8988T (cell line): ENCODE measurements at regions not wholly inside any gene's neighbourhood (a gene's known extent, or its start where the extent isn't known, plus 50 kb on each side); places are given as distances from the start of the nearest gene placed in this dataset.

ENCODE experiments used
- DNase-seq: peaks from one replicate; pipeline ENCODE4 v3.0.0; 2011

DNA sequence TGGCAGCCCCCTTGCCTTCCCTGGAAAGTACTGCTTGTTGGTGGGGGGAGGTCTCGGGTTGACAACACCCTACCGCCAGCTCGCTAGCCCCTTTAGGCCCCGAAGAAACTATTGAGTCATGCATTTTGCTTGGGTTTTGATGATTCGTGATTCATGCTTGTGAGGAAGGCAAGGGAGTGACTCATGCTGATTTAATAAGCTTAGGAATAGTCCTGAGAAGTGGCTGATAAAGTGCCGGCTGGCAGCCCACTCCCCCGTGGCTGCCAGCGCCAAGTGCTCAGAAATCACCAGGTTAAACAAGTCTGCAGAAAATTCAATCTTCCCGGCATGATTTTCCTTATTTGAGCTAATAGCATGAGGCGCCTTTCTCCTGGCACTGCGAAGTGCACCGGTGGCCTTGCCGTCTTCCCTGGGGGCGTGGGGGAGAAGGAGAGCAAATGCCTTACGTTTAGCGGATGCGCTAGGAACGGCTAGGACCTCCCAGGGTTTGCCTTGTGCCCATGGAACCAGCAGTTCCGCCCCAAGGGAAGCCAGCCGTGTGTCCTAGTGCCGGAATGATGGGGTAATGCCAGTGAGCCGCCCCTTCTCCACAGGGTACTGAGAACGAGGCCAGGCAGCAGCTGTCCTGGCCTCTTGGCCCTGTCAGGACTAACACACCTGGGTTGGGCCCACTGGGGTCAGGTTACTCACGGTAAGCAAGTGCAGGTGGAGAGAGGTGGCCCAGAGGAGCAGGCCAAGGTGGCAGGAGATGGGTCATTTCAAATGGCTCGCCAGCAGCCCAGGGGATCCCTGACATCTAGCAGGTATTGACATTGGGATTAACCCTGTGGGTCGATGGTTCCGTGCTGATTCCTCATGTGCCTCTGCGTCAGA lies 151.9 kb downstream of the MACROH2A1 start:
- DNase-seq: peak; percentile 54

DNA sequence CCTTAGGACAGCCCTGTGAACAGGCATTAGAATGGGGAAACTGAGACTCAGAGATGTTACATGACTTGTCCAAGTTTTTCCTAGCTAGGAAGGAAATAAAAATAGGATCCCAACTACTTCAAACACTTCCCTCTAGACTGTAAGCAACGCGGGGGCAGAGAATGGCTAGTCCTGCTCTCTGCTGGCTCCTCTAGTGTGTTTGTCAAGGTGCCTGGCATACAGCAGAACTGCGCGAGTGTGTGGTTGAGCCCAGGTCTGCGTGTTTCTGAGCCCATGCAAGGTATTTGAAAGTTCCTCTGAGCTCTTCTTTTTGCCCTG lies 152.5 kb downstream of the MACROH2A1 start:
- no peak for DNase-seq

DNA sequence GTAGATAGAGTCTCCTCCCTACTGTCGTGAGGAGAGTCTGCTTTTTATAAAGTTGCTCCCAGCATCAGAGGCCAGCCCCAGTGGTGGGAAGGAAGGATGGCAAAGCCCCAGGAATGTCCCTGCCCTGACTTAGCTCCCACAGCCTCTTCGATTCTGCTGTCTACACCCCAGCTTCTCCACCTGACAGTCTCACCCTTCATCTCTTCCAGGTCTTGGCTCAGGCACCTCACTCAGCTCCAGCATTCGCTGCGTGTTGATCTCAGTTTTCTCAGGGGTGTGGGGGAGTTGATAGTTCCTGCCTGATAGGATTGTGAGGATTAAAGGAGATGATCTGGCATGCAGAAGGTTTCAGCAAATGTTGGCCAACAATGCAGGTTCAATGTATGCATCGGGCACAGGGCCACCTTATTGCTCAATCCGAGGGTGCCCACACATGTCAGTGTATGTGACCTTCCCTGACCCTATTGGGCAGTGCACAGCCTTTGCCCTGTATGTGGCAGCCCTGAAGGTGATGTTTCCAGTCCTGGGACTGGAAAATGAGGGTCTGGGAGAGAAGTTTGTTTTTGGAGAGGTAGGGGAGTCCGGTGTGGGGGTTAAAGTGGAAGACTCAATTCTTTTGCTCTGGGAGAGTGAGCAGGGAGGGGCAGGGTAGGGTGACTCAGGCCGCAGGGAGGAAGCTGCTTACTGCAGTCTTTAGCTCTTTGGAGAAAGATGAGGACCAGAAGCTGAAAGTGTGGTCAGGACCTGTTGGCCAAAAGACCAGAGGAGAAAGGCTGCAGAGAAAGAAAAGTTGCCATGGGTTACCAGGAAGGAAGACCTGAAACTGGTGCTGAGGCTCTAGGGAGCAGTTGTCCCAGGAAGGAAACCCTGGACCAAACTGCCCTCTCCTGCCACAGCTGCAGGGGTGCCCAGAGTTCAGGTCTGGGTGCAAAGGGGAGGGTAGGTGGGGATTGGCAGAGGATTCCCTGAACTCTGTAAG lies 153.2 kb downstream of the MACROH2A1 start:
- DNase-seq: no peak

DNA sequence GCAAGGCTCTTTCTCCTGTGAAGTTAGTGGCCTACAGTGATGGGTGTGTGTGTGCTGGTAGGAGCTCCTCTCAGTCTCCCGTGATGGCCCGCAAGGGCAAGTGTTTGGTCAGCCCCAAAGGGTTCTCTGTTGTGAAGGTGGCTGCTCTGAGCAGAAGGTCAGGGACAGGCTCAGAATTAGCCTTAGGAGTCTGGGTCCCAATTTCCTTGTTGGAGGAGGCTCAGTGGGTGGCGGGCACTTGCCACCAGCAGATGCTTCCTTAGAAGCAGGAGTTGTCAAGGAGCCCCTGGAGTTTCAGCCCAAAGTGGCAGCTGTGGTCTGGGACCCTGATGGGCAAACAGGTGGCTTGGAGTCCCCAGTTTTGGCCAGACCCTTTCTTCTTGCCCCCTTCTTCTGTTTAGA lies 154.4 kb downstream of the MACROH2A1 start:
- DNase-seq: no peak

DNA sequence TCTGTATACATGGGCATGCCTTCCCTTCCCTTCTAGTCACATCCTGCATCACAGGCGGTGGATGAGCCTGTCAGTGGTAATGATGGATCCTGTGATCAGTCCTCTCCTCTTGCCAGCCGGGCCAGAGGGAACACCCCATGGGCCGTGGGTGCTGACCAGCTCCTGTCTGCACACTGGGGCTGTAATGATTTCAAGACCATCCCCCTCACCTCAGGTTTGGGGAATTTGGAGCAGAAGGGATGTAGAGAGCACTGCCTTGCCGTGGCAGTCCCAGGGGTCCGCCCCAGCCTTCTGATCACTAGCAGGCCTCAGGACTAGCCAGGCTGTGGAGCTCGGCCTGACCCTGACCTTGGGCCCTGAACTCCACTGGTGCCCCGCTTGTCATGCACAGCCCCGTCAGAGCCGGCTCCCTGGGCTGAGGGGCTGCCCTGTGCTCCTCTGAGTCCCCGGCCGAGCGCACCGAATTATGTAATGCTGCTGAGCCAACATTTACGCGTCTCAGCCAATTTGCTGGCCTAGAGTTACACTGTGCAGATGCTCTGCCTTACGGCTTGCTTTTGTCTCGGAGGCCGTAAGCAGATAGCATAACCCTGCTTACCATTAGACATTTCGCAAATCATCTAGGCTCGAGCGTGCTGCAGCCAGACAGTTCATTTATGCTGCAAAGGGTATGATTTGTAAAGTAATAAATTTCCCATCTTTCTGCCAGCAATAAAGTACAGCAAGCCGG lies 155.3 kb downstream of the MACROH2A1 start:
- no peak for DNase-seq

DNA sequence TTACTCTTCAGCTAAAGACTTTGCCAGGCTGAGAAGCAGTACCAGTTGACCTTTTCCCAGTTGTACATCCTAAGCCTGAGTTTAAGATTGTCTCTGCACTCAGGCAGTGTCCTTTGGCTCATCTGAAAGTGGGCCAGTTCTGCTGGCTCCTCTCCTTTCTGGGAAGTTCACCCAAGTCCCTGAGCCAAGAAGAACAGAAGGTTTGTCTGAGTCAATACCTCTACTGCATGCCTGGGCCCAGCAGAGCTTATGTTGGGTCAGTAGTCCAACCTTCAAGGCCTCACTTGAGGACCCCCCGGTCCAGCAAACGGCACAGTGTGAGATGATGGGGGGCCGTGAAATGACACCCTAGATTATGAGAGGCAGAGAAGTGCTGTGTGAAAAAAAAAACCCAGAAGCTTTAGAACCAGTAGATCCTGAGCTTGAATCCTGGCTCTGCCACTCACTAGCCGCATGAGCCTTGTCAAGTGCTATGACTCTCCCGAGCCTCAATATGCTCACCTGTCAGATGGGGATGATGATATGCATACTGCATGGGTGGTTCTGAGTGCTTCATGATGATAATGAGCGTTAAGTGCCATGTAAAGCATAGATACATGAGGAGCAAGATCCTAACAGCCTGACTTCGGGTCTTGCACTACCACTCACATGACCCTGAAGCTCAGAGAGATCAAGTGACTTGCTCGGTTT lies 156.0 kb downstream of the MACROH2A1 start:
- no peak for DNase-seq

DNA sequence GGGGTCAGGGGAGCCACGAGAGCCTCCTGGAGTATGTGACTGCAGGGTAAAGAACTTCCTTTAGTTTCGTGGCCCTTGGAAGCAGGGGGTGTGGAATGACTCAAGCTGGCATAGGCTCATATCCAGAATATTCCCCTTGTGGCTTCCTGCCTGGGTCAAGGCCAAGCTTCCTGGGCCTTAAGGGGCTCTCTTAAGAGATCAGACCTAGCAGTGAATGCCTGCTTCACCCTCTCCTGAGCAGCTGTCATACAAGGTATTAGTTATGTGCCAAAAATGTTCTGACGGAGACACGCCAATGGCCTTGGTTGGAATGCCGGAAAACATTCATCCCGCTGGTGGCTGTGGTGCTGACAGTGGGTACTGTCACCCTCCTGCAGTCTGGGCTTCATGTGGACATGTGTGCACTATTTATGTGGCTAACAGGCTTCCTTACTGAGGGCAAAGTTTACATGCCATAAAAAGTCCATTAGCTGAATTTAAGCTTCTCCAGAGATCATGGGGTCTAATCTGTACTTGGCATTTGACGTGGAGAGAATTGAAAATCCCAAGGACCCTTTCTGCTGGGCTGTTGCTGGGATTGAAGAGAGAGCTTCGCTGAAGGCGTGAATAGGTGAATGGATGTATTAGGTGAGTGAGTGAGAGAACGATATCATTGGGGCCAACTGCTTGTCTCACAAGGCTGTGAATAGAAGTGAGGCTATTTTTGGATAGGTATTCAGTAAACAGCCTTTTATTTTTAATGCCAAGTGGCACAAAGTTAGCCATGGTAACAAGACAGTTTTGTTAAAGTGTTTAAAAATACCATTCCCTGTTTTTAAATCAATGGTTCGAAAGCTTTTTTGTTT lies 156.8 kb downstream of the MACROH2A1 start:
- peak; percentile 80 for DNase-seq

DNA sequence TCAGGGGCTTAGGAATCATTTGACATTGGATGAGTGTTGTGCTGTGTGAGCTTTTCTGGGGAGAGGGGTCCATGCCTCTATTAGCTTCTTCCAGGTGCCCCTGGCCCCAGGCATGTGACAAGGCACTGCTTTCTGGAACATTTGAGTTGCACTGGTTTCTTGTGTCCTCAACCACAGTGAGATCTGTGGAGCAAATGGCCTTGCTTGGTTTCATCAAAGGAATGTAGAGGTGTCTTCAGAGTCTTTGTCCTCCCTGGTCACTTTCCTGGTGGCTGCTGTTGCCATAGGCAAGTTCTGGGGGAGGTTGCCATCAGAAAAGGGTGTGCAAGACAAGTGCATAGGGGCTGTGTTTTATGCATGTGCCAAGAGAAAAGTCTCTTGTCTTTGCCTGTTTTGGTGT lies 157.5 kb downstream of the MACROH2A1 start:
- DNase-seq: no peak

DNA sequence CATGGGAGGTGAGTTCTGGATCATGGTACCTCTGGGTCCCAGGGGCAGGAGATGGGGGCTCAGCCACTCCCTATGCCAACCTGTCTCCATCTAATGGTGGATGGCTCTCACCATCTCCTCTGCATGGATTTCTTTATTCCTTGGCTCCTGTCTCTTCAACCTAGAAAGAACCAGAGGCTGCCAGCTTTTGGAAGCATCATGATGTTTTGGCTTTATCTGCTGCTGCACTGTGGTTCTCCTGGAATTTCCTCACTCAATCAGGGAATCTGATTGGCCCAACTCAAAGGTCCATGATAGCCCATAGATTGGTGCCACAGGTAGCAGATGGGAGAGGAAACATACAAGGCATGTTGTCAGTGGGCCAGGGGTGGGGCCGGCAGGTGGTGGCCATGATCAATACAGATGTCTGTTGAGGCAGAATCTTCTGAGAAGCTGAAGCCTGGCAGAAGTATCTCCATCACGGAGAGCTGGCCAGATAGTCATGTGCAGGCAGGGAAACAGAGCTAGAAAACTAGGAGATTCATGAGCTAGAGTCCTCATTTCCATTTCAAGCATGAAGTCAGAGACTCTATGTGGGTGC lies 158.2 kb downstream of the MACROH2A1 start:
- no peak for DNase-seq

DNA sequence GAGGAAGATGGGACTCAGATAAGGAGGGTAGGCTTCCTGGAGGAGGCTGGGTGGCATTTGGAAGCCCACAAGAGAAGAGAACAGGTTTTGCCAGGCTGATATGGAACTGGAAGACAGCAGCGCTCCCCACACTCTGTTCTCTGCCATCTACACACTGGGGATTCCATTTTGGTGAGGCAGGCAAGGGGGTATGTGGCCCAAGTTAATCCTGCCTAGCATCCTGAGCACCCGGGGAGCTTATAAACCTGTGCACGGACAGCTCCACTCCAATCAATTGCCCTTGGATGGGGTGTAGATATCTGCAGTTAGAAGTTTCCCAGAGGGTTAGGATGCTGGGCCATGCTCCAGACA lies 158.8 kb downstream of the MACROH2A1 start:
- no peak for DNase-seq

DNA sequence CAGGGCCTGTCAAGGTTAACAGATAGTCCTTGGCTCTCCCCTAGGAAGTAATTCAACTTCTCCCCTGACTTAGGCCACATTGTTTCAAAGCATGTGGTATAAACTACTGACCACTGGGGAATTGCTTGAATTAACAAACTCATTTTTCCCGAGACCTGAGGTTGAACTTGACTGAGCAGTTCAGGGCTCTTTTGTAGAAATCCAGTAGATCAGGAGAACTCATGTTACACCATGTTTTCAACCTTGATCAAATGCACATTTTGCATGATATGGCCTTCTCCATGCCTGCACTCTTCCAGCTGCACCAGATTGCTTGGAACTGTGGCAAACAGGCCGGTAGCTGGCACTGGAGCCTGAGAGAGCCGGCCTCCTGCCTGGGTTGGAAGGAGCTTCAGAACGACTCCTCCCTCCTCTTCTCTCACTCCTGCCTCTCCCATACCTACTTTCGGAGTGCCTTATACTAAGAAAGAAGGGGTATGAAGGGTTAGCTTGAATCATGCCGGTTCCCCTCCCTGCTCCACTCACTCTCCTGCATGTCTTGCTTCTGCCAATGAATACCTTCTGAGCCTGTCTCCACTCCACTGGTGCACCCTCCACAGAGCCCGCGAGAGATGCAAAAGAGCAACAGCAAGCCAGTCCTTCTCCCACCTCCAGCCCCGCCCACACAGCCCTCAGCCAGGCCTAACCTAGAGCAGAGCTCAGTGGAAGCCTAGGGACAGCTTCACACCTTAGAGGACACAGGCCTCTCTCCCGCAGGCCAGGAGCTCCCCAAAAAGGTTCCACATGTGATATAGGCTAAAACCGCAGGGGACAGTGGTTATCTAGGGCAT lies 159.4 kb downstream of the MACROH2A1 start:
- no peak for DNase-seq

DNA sequence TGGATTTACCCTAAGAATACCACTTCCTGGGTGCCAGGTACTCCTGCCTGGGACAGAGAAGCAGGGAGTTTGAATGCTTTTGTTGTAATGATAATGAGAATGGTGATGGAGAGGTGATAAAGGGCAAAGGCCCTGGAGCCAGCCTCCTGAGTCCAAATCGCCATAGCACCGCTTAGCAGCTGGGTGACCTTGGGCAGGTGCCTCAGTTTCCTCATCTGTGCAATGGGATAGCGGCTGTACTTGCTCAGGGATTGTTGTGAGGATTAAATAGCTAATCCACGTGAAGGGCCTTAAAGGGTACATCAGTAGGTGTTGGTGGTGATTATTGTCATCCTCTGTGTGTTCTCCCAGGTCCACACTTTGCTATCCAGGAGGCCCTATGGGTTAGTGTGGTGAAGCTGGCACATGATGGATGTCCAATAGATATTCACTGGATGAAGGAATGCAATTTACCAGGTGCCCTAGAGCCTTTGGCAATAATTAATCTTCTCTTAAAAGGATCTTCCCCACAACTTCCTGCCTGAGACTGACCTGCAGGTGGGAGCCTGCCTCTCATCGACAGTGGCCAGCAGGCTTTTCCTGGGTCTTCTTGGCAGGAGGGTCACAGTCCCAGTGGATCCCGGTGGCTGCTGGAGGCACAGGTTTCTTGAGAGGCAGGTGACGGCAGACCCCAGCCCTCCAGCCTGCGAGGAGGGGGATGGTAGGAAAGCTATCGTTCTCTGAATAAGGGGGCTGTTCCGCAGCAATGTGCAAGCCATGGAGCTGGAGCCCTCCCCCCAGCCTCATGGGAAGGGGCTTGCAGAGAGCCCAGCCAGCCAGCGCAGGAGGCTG lies 160.2 kb downstream of the MACROH2A1 start:
- DNase-seq: no peak

DNA sequence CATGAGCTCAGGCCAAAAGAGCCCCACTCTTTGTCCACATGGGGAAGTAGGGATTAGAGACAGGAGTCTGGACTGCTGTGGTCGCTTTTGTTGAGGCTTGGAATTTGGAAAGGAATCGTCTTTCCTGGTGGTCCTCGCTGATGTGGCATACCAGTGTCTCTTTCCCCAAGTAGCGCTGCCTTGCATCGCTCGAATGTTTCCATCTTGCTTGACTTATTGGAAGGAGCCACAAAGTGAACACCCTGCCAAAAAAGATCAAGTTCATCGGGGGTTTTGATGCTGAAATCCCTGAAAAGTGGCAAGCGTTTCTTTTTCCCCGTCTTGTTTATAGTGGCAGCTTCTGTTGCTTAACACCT lies 161.3 kb downstream of the MACROH2A1 start:
- DNase-seq: no peak

DNA sequence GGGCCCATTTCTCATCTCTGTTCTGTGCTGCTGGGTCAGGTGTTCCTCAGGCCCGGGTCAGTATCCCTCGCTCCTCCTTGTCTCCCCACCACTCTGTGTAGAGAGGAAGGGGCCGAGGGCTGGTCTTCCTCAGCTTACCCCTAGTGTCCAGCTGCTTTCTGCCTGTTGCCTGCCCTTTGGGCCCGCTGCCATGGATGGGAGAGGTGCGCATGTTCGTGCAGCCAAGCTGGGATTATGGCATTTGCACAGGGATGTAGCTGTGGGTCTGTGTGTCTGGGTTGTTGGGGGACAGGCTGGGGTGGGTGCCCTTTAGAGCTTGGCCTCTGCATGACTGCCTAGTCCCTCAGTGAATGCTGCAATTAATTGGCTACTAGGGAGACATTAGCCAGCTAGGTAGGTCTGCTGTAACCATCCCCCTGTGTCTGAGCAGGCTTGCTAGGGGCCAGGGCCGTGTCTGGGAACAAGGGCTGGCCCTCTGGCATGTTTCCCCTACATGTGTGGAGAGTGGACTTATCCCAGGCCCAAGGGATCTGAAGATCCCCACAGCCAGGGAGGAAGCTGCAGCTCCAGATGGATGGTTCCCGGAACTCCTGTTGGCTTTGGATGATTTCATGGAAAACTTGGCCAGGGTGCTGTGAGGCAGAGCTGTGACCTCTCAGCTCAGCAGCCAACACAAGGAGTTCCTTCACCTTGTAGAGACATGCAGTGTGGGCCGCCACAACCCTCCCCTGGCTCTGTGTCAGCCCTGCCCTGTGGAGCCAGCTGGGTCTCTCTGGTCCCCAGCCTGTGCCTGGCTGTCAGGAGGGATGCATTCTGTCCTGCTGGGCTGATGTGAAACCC lies 161.9 kb downstream of the MACROH2A1 start:
- peak; percentile 13 for DNase-seq

DNA sequence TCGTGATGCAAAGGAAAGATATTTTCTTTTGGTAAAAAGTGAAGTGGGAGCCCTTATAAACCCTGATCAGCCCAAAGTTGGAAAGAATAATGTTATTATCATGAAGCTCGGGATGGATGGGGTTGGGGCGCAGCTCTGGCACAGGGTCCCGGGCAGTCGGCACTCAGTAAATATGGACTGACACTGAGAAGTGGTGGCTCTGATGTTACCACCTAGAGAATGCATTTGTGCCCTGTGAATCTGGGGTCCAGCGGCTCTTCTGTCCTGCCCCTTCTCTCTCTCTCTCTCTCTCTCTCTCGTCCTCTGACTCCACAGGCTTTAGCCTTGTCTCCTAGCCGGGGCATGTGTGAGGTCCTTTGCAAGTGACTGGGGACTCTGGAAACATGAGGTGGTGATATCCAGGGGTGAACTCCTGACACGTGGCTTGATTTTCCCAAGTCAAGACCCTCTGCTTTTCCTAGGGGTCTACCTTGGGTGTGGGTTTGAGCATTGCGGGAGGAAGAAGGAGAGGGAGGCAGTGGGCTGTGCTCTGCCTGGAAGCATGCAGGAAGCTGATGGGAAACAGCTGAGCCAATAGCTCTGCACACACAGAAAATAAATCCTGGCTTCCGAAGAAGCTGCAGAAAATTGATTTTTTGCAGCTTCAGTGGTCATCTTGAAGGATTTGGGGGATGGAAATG lies 162.7 kb downstream of the MACROH2A1 start:
- DNase-seq: no peak

DNA sequence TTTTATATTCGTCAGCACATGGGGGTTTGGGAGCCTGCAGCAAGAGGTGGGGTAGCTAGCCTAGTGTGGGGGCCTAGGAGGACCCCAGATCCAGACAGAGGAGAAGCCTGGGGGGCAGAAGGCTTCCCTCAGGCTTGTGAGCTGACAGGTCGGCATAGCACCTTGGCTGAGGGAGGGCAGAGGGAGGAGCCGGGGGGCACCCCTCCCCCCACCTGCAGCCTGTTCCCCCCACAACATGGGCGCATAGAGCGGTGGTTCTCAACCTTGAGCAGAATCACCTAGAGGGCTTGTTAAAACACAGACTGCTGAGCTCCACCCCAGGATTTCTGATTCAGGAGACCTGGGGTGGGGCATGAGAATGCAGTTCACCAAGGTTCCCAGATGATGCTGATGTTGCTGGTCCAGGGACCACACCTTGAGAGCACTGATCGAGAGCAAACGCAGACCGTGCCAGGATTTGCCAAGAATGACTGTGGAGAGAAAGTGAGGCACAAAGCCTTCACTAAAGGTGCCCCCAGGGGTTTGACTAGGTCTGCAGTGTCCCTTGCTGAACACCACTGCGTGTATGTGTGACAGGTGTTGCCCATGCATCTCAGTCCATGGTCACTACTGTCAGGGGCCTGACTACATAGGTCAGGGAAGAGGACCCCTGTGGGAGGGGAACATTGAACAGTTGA lies 163.3 kb downstream of the MACROH2A1 start:
- DNase-seq: no peak

DNA sequence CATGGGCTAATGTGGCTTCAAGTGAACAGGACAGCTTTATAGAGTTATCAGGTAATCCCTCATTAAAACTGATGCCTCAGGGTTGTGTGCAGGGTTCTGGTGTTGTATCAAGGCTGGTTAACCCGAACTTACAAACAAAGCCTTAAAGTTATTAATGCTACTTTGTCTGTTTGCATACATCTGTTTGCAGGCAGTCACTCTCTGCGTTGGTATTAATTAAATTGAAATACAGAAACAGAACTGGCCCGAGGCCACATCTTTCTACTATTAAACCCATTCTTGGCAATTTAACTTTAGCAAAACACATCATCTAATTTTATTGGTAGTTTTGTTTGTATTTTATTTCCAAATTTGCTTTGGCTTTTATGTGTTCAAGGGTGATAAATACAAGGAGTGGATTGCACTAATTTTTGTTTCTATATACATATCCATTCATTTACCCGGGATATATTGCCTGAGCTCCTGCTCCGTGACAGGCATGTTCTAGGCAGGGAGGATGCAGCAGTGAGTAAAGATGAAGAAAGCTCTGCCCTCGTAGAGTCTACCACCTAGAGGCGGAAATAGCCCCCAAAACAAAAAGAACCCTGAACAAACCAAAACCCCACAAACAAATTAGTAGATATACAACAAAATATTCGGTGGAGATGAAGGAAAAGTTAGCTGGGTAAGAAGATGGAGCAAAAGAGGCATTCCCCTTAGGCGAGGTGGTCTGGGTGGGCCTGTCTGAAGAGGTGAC lies 164.2 kb downstream of the MACROH2A1 start:
- no peak for DNase-seq
